HL-60 (cell line): ENCODE measurements at regions not wholly inside any gene's neighbourhood (a gene's known extent, or its start where the extent isn't known, plus 50 kb on each side); places are given as distances from the start of the nearest gene placed in this dataset.

Experiments
- DNase-seq, 2 experiments: peaks; one replicate each; pipeline ENCODE4 v3.0.0-alpha.2; 2010 to 2020; ENCODE audit warnings: low read depth in 1 of 2, low spot score in 1 of 2
- H3K27ac ChIP-seq: fragments of 250-450 bp; sonication (Bioruptor Pico); replicated peaks from 2 replicates; pipeline ENCODE4 v1.5.1; 2020; ENCODE audit warnings: mild to moderate bottlenecking, moderate library complexity
- H3K27me3 ChIP-seq: fragments of 250-450 bp; sonication (Bioruptor Pico); 2 replicates; pipeline ENCODE4 v1.5.1; 2021; ENCODE audit warnings: mild to moderate bottlenecking, moderate library complexity; ENCODE audit not compliant: insufficient read depth, poor library complexity, severe bottlenecking
- H3K4me3 ChIP-seq: replicated peaks from 2 replicates; pipeline ENCODE4 v1.5.1; 2011; ENCODE audit warnings: mild to moderate bottlenecking, control low read depth, low read length; ENCODE audit not compliant: insufficient read depth
- GABPA ChIP-seq: IDR thresholded peaks from 2 replicates; pipeline ENCODE4 v1.6.1; 2012; ENCODE audit warnings: low read depth
- POLR2AphosphoS5 ChIP-seq: IDR thresholded peaks from 2 replicates; pipeline ENCODE4 v1.6.1; 2012; ENCODE audit warnings: low read depth
- SPI1 ChIP-seq: IDR thresholded peaks from 2 replicates; pipeline ENCODE4 v1.6.1; 2012; ENCODE audit warnings: low read depth, mild to moderate bottlenecking, borderline replicate concordance
- TF ChIP-seq, protein P1 (sequence below): IDR thresholded peaks from 2 replicates; pipeline ENCODE4 v1.6.1; 2012; ENCODE audit warnings: low read depth; ENCODE audit not compliant: insufficient replicate concordance
- TF ChIP-seq, protein P2 (sequence below): IDR thresholded peaks from one replicate; pipeline ENCODE4 v1.5.1; 2011; ENCODE audit warnings: low read length, control low read depth, inconsistent platforms; ENCODE audit not compliant: insufficient read depth

DNA sequence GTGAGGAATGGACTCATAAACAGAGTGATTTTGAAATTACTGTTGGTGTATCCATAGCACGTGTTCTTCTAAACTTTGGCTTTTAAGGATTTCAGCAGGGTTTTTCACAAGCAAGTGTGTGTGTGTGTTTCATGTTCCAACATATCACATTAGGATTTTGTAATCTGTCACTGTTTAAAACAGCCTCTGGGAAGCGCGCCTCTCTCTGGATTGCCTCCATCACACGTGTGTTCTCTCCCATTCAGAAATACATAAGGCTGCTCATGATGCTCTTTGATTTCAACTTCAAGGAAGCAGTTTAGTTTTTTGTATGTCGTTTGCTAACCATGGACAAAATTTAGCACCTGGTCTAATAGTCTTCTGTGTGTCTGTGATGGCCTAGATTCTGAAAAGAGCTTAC lies 370.4 kb downstream of the MTX2 start:
- no peak overlapping the region for H3K27ac ChIP-seq
- peaks cover 59% of the 10 kb centered on the region for H3K27me3 ChIP-seq
- no peak for DNase-seq
- no peak overlapping the region for H3K4me3 ChIP-seq
- TF ChIP-seq GABPA (no peak), SPI1 (no peak), POLR2AphosphoS5 (no peak)
- TF ChIP-seq, protein P1, sequence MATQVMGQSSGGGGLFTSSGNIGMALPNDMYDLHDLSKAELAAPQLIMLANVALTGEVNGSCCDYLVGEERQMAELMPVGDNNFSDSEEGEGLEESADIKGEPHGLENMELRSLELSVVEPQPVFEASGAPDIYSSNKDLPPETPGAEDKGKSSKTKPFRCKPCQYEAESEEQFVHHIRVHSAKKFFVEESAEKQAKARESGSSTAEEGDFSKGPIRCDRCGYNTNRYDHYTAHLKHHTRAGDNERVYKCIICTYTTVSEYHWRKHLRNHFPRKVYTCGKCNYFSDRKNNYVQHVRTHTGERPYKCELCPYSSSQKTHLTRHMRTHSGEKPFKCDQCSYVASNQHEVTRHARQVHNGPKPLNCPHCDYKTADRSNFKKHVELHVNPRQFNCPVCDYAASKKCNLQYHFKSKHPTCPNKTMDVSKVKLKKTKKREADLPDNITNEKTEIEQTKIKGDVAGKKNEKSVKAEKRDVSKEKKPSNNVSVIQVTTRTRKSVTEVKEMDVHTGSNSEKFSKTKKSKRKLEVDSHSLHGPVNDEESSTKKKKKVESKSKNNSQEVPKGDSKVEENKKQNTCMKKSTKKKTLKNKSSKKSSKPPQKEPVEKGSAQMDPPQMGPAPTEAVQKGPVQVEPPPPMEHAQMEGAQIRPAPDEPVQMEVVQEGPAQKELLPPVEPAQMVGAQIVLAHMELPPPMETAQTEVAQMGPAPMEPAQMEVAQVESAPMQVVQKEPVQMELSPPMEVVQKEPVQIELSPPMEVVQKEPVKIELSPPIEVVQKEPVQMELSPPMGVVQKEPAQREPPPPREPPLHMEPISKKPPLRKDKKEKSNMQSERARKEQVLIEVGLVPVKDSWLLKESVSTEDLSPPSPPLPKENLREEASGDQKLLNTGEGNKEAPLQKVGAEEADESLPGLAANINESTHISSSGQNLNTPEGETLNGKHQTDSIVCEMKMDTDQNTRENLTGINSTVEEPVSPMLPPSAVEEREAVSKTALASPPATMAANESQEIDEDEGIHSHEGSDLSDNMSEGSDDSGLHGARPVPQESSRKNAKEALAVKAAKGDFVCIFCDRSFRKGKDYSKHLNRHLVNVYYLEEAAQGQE: no peak
- TF ChIP-seq, protein P2, sequence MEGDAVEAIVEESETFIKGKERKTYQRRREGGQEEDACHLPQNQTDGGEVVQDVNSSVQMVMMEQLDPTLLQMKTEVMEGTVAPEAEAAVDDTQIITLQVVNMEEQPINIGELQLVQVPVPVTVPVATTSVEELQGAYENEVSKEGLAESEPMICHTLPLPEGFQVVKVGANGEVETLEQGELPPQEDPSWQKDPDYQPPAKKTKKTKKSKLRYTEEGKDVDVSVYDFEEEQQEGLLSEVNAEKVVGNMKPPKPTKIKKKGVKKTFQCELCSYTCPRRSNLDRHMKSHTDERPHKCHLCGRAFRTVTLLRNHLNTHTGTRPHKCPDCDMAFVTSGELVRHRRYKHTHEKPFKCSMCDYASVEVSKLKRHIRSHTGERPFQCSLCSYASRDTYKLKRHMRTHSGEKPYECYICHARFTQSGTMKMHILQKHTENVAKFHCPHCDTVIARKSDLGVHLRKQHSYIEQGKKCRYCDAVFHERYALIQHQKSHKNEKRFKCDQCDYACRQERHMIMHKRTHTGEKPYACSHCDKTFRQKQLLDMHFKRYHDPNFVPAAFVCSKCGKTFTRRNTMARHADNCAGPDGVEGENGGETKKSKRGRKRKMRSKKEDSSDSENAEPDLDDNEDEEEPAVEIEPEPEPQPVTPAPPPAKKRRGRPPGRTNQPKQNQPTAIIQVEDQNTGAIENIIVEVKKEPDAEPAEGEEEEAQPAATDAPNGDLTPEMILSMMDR: no peak

DNA sequence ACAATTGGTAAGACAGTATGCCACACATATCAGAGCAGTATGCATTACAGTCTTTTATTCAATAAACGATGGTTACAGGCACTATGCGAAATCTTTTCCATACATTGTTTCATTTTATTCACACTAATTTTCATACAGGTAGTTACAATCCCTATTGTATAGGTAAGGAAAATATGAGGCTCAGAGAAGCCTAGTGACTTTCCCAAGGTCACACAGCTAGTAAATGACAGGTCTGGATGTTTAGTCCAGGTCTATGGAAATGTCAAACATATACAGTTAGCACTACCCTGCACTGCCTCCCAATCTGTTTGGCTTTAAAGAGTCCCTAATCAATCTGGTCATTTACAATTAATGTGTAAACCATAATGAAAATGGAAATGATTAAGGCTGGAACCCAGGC lies 372.2 kb downstream of the MTX2 start:
- Histone ChIP-seq H3K27ac (no peak overlapping the region), H3K27me3 (peaks cover 46% of the 10 kb centered on the region), H3K4me3 (no peak overlapping the region)
- DNase-seq: no peak
- TF ChIP-seq GABPA: no peak
- TF ChIP-seq, protein P1: no peak

DNA sequence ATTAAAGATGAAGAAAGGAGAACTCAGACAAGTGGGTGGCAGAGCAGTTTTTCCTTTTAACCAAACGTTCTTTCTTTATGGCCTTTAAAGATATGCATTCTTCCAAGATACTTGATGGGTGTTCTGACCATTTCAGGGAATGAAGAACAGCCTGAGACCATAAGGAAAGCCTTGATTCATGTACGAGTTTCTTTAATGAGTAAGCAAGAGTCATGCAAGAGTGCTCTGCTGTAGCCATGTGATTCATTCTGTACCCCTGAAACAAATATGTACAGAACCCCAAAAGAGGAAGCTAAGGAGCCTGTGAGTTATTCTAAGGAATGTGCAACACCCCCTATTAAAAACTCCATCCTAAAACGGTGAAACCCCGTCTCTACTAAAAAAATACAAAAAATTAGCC lies 372.8 kb downstream of the MTX2 start:
- Histone ChIP-seq H3K27me3 (peaks cover 40% of the 10 kb centered on the region), H3K4me3 (no peak overlapping the region), H3K27ac (no peak overlapping the region)
- DNase-seq: no peak
- no peak for TF ChIP-seq POLR2AphosphoS5
- no peak for TF ChIP-seq GABPA
- TF ChIP-seq, protein P2: no peak
- TF ChIP-seq, protein P1: no peak

DNA sequence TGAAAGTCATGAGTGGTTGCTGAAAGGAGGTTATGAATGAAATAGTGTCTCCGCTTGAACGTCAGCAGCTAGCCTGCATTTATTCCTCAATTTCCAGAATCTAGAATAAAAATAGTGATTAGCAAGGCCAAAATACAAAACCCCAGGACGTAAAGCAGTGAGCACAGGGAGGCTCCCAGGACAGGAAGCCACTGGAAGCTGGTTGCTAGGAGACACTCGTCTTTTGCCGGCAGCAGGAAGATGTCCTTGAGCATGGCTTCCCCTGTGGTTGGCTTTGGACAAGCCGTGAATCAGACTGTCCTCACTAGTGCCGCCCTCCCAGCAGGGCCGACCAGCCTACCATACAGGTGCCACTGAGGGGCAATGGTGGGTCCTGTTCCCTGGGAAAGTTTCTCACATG lies 374.4 kb downstream of the MTX2 start:
- TF ChIP-seq GABPA: no peak
- TF ChIP-seq, protein P2: no peak
- no peak for TF ChIP-seq POLR2AphosphoS5
- TF ChIP-seq SPI1: no peak
- TF ChIP-seq, protein P1: no peak
- Histone ChIP-seq H3K4me3 (no peak overlapping the region), H3K27ac (no peak overlapping the region), H3K27me3 (peaks cover 27% of the 10 kb centered on the region)
- DNase-seq: no peak
